ENCODE measurements at regions not wholly inside any gene's neighbourhood (a gene's known extent, or its start where the extent isn't known, plus 50 kb on each side); places are given as distances from the start of the nearest gene placed in this dataset.
"Not testable (repeated sequence)": the region's sequence is repeated elsewhere in the genome, so short reads cannot be mapped to it uniquely, and the experiment has no call there.

- TF ChIP-seq POLR2A (IDR thresholded peaks at IDR 0.05) = not testable (repeated sequence)
- TF ChIP-seq, protein P1, sequence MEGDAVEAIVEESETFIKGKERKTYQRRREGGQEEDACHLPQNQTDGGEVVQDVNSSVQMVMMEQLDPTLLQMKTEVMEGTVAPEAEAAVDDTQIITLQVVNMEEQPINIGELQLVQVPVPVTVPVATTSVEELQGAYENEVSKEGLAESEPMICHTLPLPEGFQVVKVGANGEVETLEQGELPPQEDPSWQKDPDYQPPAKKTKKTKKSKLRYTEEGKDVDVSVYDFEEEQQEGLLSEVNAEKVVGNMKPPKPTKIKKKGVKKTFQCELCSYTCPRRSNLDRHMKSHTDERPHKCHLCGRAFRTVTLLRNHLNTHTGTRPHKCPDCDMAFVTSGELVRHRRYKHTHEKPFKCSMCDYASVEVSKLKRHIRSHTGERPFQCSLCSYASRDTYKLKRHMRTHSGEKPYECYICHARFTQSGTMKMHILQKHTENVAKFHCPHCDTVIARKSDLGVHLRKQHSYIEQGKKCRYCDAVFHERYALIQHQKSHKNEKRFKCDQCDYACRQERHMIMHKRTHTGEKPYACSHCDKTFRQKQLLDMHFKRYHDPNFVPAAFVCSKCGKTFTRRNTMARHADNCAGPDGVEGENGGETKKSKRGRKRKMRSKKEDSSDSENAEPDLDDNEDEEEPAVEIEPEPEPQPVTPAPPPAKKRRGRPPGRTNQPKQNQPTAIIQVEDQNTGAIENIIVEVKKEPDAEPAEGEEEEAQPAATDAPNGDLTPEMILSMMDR (IDR thresholded peaks at IDR 0.05) = not testable (repeated sequence)
Measured at GRCh38 chr7:6958371-6958770, 132.3 kb upstream of the CCZ1B start.

Data from thyroid gland (tissue), 4 donors.